ENCODE measurements at regions not wholly inside any gene's neighbourhood (a gene's known extent, or its start where the extent isn't known, plus 50 kb on each side); places are given as distances from the start of the nearest gene placed in this dataset.

GRCh38 chr12:113684053-113684907, 212.6 kb upstream of the LHX5 start:
- no peak overlapping the region for H2BK5ac ChIP-seq (ENCODE audit: low read length)
- no peak overlapping the region for H3K4ac ChIP-seq (ENCODE audit: low read length)
- peak overlapping the region; percentile 12 for H2AK5ac ChIP-seq (ENCODE audit: low read depth, low read length)
- no peak overlapping the region for H2AFZ ChIP-seq (ENCODE audit: low read length)
- no peak overlapping the region for H2BK120ac ChIP-seq (ENCODE audit: low read depth, low read length)
- H3K23ac ChIP-seq (ENCODE audit: low read depth, low read length, poor library complexity) = no peak overlapping the region
- no peaks in the 10 kb centered on the region for H3K36me3 ChIP-seq (replicated peaks in 1 of 2; ENCODE audit: control insufficient read depth in 2 of 2, insufficient read depth in 2 of 2, low read length in 2 of 2)
- H4K8ac ChIP-seq (ENCODE audit: low read depth, low read length) = no peak overlapping the region
- H2BK12ac ChIP-seq (ENCODE audit: low read length) = no peak overlapping the region
- H3K4me3 ChIP-seq (ENCODE audit: low read length in 2 of 2) = no peak overlapping the region
- H3K4me1 ChIP-seq (ENCODE audit: control insufficient read depth in 2 of 2, insufficient read depth in 1 of 2, low read depth in 1 of 2, low read length in 2 of 2) = peaks cover 0 to 3% of the 10 kb centered on the region in 2 donors
- peak overlapping the region; percentile 73 for H2BK15ac ChIP-seq (ENCODE audit: low read length)
- H3K27ac ChIP-seq (replicated peaks; ENCODE audit: low read length) = no peak overlapping the region
- H4K91ac ChIP-seq (ENCODE audit: low read depth, low read length, poor library complexity) = no peak overlapping the region
- H3K18ac ChIP-seq (ENCODE audit: low read length) = peak overlapping the region; percentile 76
- DNase-seq (ENCODE audit: low spot score) = no peak
- no peak overlapping the region for H3K9ac ChIP-seq (ENCODE audit: low read depth, low read length, poor library complexity)
- WGBS, 2 donors (ENCODE audit: extremely low coverage in 2 of 2, insufficient read length in 2 of 2, insufficient replicate concordance in 1 of 2) = no CpG with 5 or more reads among the region's 13 CpGs
- no peak overlapping the region for H3K14ac ChIP-seq (ENCODE audit: low read length)
- no peaks in the 10 kb centered on the region for H3K9me3 ChIP-seq (replicated peaks in 1 of 2; ENCODE audit: control insufficient read depth in 2 of 2, insufficient read depth in 1 of 2, low read depth in 1 of 2, low read length in 2 of 2)
- no peaks in the 10 kb centered on the region for H3K79me1 ChIP-seq (ENCODE audit: low read depth, low read length)
- peaks cover 0 to 7% (median 0%) of the 10 kb centered on the region in 3 experiments for H3K27me3 ChIP-seq (ENCODE audit: control insufficient read depth in 3 of 3, insufficient read depth in 3 of 3, low read depth in 1 of 3, low read length in 3 of 3)
- H3K4me2 ChIP-seq (ENCODE audit: insufficient read depth, low read length, poor library complexity, severe bottlenecking) = no peak overlapping the region

- WGBS, 2 donors (ENCODE audit: extremely low coverage in 2 of 2, insufficient read length in 2 of 2, insufficient replicate concordance in 1 of 2) = no CpG with 5 or more reads among the region's 7 CpGs
- H4K91ac ChIP-seq (ENCODE audit: low read depth, low read length, poor library complexity) = no peak overlapping the region
- H2AK5ac ChIP-seq (ENCODE audit: low read depth, low read length) = peak overlapping the region; percentile 12
- no peak overlapping the region for H2AFZ ChIP-seq (ENCODE audit: low read length)
- H3K4me1 ChIP-seq (ENCODE audit: control insufficient read depth in 2 of 2, insufficient read depth in 1 of 2, low read depth in 1 of 2, low read length in 2 of 2) = peaks cover 0 to 3% of the 10 kb centered on the region in 2 donors
- no peaks in the 10 kb centered on the region for H3K9me3 ChIP-seq (replicated peaks in 1 of 2; ENCODE audit: control insufficient read depth in 2 of 2, insufficient read depth in 1 of 2, low read depth in 1 of 2, low read length in 2 of 2)
- no peaks in the 10 kb centered on the region for H3K36me3 ChIP-seq (replicated peaks in 1 of 2; ENCODE audit: control insufficient read depth in 2 of 2, insufficient read depth in 2 of 2, low read length in 2 of 2)
- no peak overlapping the region for H2BK120ac ChIP-seq (ENCODE audit: low read depth, low read length)
- peaks cover 0 to 7% (median 0%) of the 10 kb centered on the region in 3 experiments for H3K27me3 ChIP-seq (ENCODE audit: control insufficient read depth in 3 of 3, insufficient read depth in 3 of 3, low read depth in 1 of 3, low read length in 3 of 3)
- no peak overlapping the region for H3K4ac ChIP-seq (ENCODE audit: low read length)
- no peak overlapping the region for H3K9ac ChIP-seq (ENCODE audit: low read depth, low read length, poor library complexity)
- H3K27ac ChIP-seq (replicated peaks; ENCODE audit: low read length) = no peak overlapping the region
- no peak overlapping the region for H4K8ac ChIP-seq (ENCODE audit: low read depth, low read length)
- DNase-seq (ENCODE audit: low spot score) = no peak
- H2BK12ac ChIP-seq (ENCODE audit: low read length) = no peak overlapping the region
- H3K23ac ChIP-seq (ENCODE audit: low read depth, low read length, poor library complexity) = no peak overlapping the region
- H3K4me2 ChIP-seq (ENCODE audit: insufficient read depth, low read length, poor library complexity, severe bottlenecking) = no peak overlapping the region
- no peaks in the 10 kb centered on the region for H3K79me1 ChIP-seq (ENCODE audit: low read depth, low read length)
- no peak overlapping the region for H3K14ac ChIP-seq (ENCODE audit: low read length)
- H3K18ac ChIP-seq (ENCODE audit: low read length) = peak overlapping the region; percentile 78
- peak overlapping the region; percentile 73 for H2BK15ac ChIP-seq (ENCODE audit: low read length)
- H2BK5ac ChIP-seq (ENCODE audit: low read length) = no peak overlapping the region
- no peak overlapping the region for H3K4me3 ChIP-seq (ENCODE audit: low read length in 2 of 2)
Measured at GRCh38 chr12:113683574-113683973, 211.9 kb upstream of the LHX5 start.

- Histone ChIP-seq H3K23ac (ENCODE audit: low read depth, low read length, poor library complexity) (no peak overlapping the region), H3K4me2 (ENCODE audit: insufficient read depth, low read length, poor library complexity, severe bottlenecking) (no peak overlapping the region), H3K4me1 (ENCODE audit: control insufficient read depth in 2 of 2, insufficient read depth in 1 of 2, low read depth in 1 of 2, low read length in 2 of 2) (peaks cover 0 to 3% of the 10 kb centered on the region in 2 donors), H3K27me3 (ENCODE audit: control insufficient read depth in 3 of 3, insufficient read depth in 3 of 3, low read depth in 1 of 3, low read length in 3 of 3) (peaks cover 0 to 12% (median 0%) of the 10 kb centered on the region in 3 experiments), H2AFZ (ENCODE audit: low read length) (no peak overlapping the region), H4K91ac (ENCODE audit: low read depth, low read length, poor library complexity) (no peak overlapping the region), H3K4ac (ENCODE audit: low read length) (no peak overlapping the region), H2BK120ac (ENCODE audit: low read depth, low read length) (no peak overlapping the region), H2AK5ac (ENCODE audit: low read depth, low read length) (no peak overlapping the region), H3K9ac (ENCODE audit: low read depth, low read length, poor library complexity) (no peak overlapping the region), H3K79me1 (ENCODE audit: low read depth, low read length) (no peaks in the 10 kb centered on the region), H3K4me3 (ENCODE audit: low read length in 2 of 2) (no peak overlapping the region), H2BK15ac (ENCODE audit: low read length) (no peak overlapping the region), H3K36me3 (replicated peaks in 1 of 2; ENCODE audit: control insufficient read depth in 2 of 2, insufficient read depth in 2 of 2, low read length in 2 of 2) (no peaks in the 10 kb centered on the region), H3K14ac (ENCODE audit: low read length) (no peak overlapping the region), H3K9me3 (replicated peaks in 1 of 2; ENCODE audit: control insufficient read depth in 2 of 2, insufficient read depth in 1 of 2, low read depth in 1 of 2, low read length in 2 of 2) (peaks cover 0 to 5% of the 10 kb centered on the region in 2 donors), H3K27ac (replicated peaks; ENCODE audit: low read length) (no peak overlapping the region), H2BK5ac (ENCODE audit: low read length) (no peak overlapping the region), H2BK12ac (ENCODE audit: low read length) (no peak overlapping the region), H4K8ac (ENCODE audit: low read depth, low read length) (no peak overlapping the region), H3K18ac (ENCODE audit: low read length) (no peak overlapping the region)
- DNase-seq (ENCODE audit: low spot score) = no peak
- no CpG with 5 or more reads among the region's 1 CpG for WGBS, 2 donors (ENCODE audit: extremely low coverage in 2 of 2, insufficient read length in 2 of 2, insufficient replicate concordance in 1 of 2)
Measured at GRCh38 chr12:113680868-113681267, 209.2 kb upstream of the LHX5 start.

- H4K91ac ChIP-seq (ENCODE audit: low read depth, low read length, poor library complexity) = no peak overlapping the region
- no peak overlapping the region for H2BK15ac ChIP-seq (ENCODE audit: low read length)
- no peak overlapping the region for H3K27ac ChIP-seq (replicated peaks; ENCODE audit: low read length)
- no peak overlapping the region for H3K18ac ChIP-seq (ENCODE audit: low read length)
- peaks cover 0 to 26% (median 0%) of the 10 kb centered on the region in 3 experiments for H3K27me3 ChIP-seq (ENCODE audit: control insufficient read depth in 3 of 3, insufficient read depth in 3 of 3, low read depth in 1 of 3, low read length in 3 of 3)
- H2BK120ac ChIP-seq (ENCODE audit: low read depth, low read length) = no peak overlapping the region
- no peak overlapping the region for H3K4ac ChIP-seq (ENCODE audit: low read length)
- H3K14ac ChIP-seq (ENCODE audit: low read length) = no peak overlapping the region
- no peak overlapping the region for H2BK5ac ChIP-seq (ENCODE audit: low read length)
- WGBS, 2 donors (ENCODE audit: extremely low coverage in 2 of 2, insufficient read length in 2 of 2, insufficient replicate concordance in 1 of 2) = no CpG with 5 or more reads among the region's 16 CpGs
- H3K36me3 ChIP-seq (replicated peaks in 1 of 2; ENCODE audit: control insufficient read depth in 2 of 2, insufficient read depth in 2 of 2, low read length in 2 of 2) = no peaks in the 10 kb centered on the region
- no peak overlapping the region for H2AFZ ChIP-seq (ENCODE audit: low read length)
- no peak overlapping the region for H4K8ac ChIP-seq (ENCODE audit: low read depth, low read length)
- H3K9me3 ChIP-seq (replicated peaks in 1 of 2; ENCODE audit: control insufficient read depth in 2 of 2, insufficient read depth in 1 of 2, low read depth in 1 of 2, low read length in 2 of 2) = peaks cover 0 to 5% of the 10 kb centered on the region in 2 donors
- H3K79me1 ChIP-seq (ENCODE audit: low read depth, low read length) = no peaks in the 10 kb centered on the region
- no peak overlapping the region for H2AK5ac ChIP-seq (ENCODE audit: low read depth, low read length)
- no peak for DNase-seq (ENCODE audit: low spot score)
- no peak overlapping the region for H3K4me2 ChIP-seq (ENCODE audit: insufficient read depth, low read length, poor library complexity, severe bottlenecking)
- H3K4me3 ChIP-seq (ENCODE audit: low read length in 2 of 2) = peak overlapping the region in 1 of 2 donors; percentile 27
- no peak overlapping the region for H3K9ac ChIP-seq (ENCODE audit: low read depth, low read length, poor library complexity)
- no peak overlapping the region for H3K23ac ChIP-seq (ENCODE audit: low read depth, low read length, poor library complexity)
- H2BK12ac ChIP-seq (ENCODE audit: low read length) = no peak overlapping the region
- peaks cover 1 to 3% of the 10 kb centered on the region in 2 donors for H3K4me1 ChIP-seq (ENCODE audit: control insufficient read depth in 2 of 2, insufficient read depth in 1 of 2, low read depth in 1 of 2, low read length in 2 of 2)
Measured at GRCh38 chr12:113678223-113679119, 206.8 kb upstream of the LHX5 start.
